HG02623 (cell line): ENCODE measurements at regions not wholly inside any gene's neighbourhood (a gene's known extent, or its start where the extent isn't known, plus 50 kb on each side); places are given as distances from the start of the nearest gene placed in this dataset.
"Not testable (repeated sequence)": the region's sequence is repeated elsewhere in the genome, so short reads cannot be mapped to it uniquely, and the experiment has no call there.

Experiments
- ATAC-seq: cut with Tn5 transposase; IDR thresholded peaks from one replicate; pipeline ENCODE4 v1.9.1; 2021; ENCODE audit warnings: moderate library complexity; ENCODE audit not compliant: unreplicated experiment

- ATAC-seq: not testable (repeated sequence)
Observed at GRCh38 chr16:76716251-76716650, 439.1 kb downstream of the CNTNAP4 start.

GRCh38 chr16:76724181-76724580, 447.0 kb downstream of the CNTNAP4 start:
- ATAC-seq: no peak

- ATAC-seq: no peak
Observed at GRCh38 chr16:76729525-76729924, 452.3 kb downstream of the CNTNAP4 start.

GRCh38 chr16:76732894-76733293, 455.7 kb downstream of the CNTNAP4 start:
- ATAC-seq: no peak

DNA sequence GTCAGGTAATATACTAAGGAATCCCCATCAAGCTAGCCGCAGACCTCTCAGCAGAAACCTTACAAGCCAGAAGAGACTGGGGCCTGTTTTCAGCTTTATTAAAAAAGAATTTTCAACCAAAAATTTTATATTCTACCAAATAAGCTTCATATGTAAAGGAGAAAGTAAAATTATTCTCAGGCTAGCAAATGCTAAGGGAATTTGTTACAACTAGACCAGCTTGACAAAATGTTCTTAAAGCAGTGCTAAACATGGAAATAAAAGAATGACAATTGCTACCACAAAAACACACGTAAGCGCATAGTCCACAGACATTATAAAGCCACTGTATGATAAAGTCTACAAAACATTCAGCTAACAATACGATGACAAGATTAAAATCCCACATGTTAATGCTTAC, 449.4 kb upstream of the MON1B start:
- ATAC-seq: no peak

DNA sequence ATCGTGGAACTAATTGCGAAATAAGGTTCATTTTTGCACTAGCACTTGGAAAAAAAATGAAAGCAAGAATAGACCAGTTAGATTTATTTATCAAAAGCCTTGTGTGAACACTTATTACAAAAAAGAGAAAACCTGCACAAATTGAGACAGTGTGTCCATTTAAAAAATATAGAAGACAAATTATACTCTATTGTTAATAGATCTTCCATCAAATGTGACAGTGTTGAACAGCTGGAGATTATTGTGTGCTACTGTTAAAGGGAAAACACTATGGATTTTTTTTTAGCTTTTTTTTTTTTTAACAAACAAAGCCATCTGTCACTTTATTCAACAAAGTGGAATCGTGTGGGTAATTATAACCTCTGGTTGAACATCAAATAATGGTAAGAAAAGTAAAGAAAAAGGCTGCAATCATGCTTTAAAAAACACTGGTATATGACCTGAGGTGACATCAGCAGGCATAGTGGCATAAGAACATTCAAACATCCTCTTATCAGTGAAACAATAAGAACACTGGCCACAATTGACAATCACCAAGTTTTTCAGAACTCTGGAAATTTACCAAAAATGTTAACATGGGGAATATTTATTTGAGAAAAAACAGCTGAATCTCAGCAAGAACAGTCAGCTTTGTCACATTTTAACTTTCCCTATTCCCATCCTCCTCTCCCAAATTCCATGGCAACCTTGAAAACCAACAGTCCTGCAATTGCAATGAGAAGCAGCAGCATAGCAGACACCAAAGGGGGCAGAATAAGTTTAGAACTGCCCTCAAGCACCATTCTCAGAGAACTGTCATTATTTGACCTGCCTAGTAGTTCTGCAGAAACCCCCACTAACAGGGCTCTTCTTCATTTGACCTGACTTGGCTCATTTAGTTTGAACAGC, 442.3 kb upstream of the MON1B start:
- ATAC-seq: no peak

DNA sequence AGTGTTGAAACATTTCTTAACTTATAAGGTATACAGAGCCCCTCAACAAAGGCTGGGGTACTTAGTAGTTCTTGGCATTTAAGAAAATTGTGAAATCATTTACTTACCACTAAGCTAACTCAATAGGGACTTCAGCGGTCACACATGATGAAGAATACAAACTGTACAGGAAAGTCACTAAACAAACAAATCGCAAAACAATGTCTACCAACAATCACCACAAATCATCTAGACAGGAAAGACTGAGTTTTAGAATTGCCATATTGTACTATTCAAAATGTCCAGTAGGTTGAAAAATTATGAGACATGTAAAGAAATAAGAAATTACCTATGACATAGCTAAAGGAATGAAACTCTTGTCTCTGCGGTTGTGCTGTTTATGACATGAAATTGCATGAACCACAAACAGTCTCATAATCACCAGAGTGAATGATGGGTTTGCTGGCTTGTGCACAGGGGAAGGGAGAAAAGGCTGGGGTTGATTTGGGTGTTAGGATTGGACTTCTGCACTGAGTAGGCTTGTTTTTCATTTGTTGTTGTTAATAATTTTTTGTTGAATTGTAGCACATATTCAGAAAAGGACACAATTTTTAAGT, 441.1 kb upstream of the MON1B start:
- no peak for ATAC-seq

GRCh38 chr16:76755496-76755895, 435.5 kb upstream of the MON1B start:
- no peak for ATAC-seq

DNA sequence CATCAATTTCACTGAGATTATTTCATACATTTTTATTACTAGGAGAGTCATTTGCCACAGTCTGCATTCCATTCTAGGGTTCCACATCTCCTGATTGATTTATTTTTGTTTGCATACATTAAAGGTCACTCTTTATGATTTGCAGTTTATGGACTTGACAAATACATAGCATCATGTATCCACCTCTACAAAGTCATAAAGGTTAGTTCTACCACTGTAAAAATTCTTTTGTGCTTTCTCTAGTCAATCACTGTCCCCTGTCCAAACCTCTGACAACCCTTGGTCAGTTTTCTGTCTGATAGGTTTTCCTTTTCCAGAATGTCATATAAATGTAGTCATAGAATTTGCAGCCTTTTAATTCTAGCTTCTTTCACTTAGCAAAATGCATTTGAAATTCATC, 434.6 kb upstream of the MON1B start:
- no peak for ATAC-seq

DNA sequence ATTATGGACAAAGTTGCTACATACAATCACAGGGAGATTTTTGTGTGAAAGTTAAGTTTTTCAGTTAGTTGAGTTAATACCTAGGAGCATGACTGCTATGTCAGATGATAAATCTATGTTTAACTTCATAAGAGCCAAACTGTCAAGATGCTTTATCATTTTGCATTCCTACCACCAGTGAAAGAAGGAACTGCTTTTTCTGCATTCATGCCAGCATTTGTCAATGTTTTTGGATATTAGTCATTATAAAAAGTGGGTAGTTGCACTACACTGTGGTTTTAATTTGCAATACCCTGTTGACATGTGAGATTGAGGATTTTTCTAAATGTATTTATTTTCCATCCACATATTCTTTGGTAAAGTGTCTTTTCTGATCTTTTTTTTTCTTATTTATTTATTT, 434.0 kb upstream of the MON1B start:
- no peak for ATAC-seq

GRCh38 chr16:76766538-76766937, 424.5 kb upstream of the MON1B start:
- ATAC-seq: no peak

DNA sequence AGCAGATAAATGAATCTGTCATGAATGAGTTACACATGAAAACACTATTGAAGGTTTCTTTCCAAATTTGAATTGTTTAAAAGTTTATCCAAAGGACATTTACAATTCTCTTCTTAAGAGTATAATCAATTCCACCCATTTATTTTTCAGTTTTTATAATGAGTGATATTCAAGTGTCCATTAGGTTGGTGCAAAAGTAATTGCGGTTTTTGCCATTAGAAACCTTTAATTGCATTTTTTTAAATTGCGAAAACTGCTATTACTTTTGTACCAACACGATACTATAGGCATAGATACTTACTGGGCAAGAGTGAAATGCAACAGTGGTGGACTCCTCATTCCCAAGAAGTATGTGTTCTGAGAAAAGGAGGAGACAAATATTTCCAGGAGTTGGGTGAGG, 422.7 kb upstream of the MON1B start:
- no peak for ATAC-seq

GRCh38 chr16:76768948-76769347, 422.0 kb upstream of the MON1B start:
- ATAC-seq: no peak

- ATAC-seq: no peak
Observed at GRCh38 chr16:76771216-76771615, 419.8 kb upstream of the MON1B start.

DNA sequence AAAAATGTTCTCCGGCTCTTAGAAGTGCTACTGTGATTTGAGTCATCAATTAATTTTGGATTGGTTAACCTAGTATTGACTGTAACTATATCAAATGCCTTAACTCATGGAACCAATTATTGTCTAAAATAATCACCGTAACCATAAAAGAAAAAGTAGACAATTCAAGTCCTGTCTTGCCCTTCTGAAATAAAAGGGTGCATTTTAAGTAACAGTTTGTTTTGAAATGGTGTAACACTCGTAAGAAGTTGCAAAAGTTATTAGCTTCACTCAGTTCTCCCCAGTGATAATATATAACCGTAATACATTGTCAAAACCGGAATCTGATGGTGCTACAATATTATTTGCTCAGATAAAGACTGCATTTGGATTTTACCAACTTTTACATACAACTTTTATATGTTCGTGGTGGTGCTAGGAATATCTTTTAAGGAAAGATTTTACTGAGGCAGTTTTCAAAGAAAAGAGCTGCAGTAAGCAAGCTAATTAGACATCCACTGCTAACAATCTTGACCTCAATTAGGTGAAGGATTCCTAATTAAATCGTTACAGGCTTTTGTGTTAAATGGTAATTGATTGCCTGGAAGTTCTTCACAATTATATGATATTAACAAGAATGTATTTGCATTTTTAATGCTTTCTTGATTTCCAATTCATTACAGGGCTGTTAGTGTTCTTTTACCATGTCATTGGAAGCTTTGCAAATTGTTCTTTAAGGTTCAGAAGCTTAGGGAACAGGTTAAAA, 413.1 kb upstream of the MON1B start:
- no peak for ATAC-seq

DNA sequence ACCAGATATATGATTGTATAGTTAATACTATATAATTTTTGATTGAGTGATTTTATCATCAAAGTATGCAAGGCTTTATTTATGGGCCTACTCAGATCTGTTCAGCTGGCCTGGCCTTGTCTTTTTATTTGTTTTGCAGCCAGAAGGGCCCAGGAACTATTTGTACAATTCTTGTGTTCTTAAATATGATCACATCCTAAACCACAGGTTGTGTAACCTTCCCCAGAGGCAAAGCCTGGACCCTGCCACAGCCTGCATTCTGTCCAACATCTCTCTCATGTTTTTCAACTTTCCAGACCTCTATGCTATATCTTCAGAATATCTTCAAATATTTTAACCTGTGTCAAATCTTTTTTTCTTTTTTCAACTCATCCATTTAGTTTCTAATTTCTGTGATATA, 410.4 kb upstream of the MON1B start:
- ATAC-seq: no peak

GRCh38 chr16:76784530-76784929, 406.5 kb upstream of the MON1B start:
- peak; percentile 53 for ATAC-seq

GRCh38 chr16:76787394-76787793, 403.6 kb upstream of the MON1B start:
- ATAC-seq: no peak

DNA sequence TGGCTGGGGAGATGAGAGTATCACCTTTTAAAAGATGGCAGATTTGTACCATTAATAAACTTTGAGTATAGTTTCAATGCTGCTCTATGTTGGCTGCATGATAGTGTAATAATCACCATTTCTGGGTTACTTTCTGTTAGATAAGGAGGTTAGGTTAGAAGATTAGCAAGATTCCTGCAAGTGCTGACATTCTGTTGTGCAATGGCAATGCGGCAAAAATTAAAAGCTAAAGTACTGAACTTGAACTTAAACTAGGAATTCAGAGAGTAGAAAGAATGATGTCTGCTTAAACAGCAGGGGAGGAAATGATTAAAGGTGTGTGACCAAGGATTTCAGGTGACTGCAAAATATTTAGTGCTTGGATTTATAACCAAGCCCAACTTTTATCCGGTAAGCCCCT, 399.8 kb upstream of the MON1B start:
- ATAC-seq: no peak

DNA sequence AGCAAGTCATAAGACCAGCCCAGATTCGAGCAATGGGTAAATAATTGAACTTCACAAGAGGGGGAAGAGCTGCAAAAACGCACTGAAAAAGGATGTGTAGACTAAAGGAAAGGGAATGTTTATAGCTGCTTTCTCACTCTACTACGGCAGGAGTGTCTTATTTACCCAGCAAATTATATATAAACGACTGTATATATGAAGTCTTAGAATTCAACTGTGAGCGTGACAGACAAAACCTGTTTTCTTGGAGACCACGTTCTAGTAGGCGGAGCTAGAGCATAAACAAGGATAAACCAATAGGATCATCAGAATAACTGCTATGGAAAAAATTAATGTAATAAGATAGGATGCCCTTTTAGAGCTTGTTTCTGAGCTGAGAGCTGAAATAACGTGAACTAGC, 394.6 kb upstream of the MON1B start:
- no peak for ATAC-seq

- no peak for ATAC-seq
Observed at GRCh38 chr16:76796978-76797377, 394.0 kb upstream of the MON1B start.

DNA sequence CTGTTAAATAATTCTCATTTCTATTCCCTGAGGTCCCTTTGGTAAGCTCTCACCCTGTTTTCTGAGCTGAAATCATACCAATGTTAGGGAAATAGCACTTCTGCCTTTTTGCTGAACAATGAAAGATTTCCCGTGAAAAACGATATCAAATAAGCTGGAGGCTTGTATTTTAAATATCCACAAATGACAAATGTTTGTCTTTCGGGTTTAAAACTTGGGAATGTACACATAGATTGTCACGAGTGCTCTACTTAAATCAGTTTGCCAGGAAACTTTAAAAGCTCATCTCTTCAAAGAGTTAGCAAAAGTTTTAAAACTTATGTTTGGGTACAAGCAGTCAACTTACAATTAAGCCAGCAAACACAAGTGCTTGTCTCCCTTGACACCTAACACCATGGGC, 393.5 kb upstream of the MON1B start:
- ATAC-seq: no peak
